Right cardiac atrium (tissue), 5 donors: ENCODE measurements at regions not wholly inside any gene's neighbourhood (a gene's known extent, or its start where the extent isn't known, plus 50 kb on each side); places are given as distances from the start of the nearest gene placed in this dataset.
"Not testable (repeated sequence)": the region's sequence is repeated elsewhere in the genome, so short reads cannot be mapped to it uniquely, and the experiment has no call there.

ENCODE experiments used
- ATAC-seq, 2 donors: fragments of 200-7000 bp; cut with Tn5 transposase; one replicate each; pipeline versions ENCODE4 v1.8.0 to v1.9.1; 2020; ENCODE audit warnings: moderate library complexity in 2 of 2, mild to moderate bottlenecking in 1 of 2
- DNase-seq, 3 donors: peaks; one replicate each; pipeline ENCODE4 v3.0.0-alpha.2; 2020
- H3K27ac ChIP-seq: one replicate; pipeline ENCODE4 v1.5.1; 2013; ENCODE audit warnings: mild to moderate bottlenecking, low read length, control low read depth, moderate library complexity
- H3K27me3 ChIP-seq: one replicate; pipeline ENCODE4 v1.6.1; 2013; ENCODE audit not compliant: control insufficient read depth, insufficient read depth
- H3K4me1 ChIP-seq: one replicate; pipeline ENCODE4 v1.6.1; 2013; ENCODE audit warnings: low read length; ENCODE audit not compliant: control insufficient read depth, insufficient read depth
- H3K4me3 ChIP-seq: one replicate; pipeline ENCODE4 v1.5.1; 2013; ENCODE audit warnings: low read length, control low read depth
- H3K9me3 ChIP-seq: one replicate; pipeline ENCODE4 v1.6.1; 2013; ENCODE audit warnings: low read length; ENCODE audit not compliant: control insufficient read depth
- WGBS: extraction: QIAGEN DNeasy Blood & Tissue Kit; methylation state at CpG from one replicate; pipeline ENCODE4 v1.1.7; 2013; 5-methylcytosine and 5-hydroxymethylcytosine counted together
- intact Hi-C, 4 donors: fragments of 100-400 bp; cut with DNase I; formaldehyde crosslinking; loops; one replicate each; pipeline versions ENCODE4 v1.11.0 to v1.14.0; 2022 to 2023
- donor health status: healthy with polysubstance abuse.
- donor health status: DM: no; HTN: yes; CAD: no.
- donor health status: DM: no; HTN: no; CAD: no.
- donor health status: DM: no; HTN: yes; CAD: no; lungs with severe emphysema.
- donor health status: DM: yes; HTN: yes; CAD: no.

DNA sequence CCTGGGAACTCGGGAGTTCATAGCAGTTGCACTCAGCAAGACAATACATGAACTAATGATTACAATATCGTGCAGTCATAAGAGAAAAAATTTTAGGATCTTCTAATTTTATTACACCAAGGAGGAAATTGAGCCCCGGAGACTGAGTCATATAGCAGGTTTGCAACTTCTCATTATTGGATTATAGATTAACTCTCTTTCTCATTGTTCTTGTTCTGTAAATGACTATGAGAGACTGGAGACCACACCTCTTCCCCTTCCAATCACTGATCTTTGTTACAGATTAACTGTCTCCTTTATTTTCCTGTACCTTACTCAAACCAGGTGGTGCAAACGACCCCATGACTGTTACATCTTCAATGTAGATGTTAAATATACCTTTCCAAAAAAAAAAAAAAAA lies 435.8 kb upstream of the DDX18 start:
- ATAC-seq (no peak), DNase-seq (no peak)
- Histone ChIP-seq H3K27me3 (no peaks in the 10 kb centered on the region), H3K9me3 (no peaks in the 10 kb centered on the region), H3K4me3 (no peak overlapping the region), H3K27ac (no peak overlapping the region), H3K4me1 (no peaks in the 10 kb centered on the region)
- intact Hi-C loops, result no loop called here
- 52% methylated on average over 4 of the region's 4 CpGs for WGBS

DNA sequence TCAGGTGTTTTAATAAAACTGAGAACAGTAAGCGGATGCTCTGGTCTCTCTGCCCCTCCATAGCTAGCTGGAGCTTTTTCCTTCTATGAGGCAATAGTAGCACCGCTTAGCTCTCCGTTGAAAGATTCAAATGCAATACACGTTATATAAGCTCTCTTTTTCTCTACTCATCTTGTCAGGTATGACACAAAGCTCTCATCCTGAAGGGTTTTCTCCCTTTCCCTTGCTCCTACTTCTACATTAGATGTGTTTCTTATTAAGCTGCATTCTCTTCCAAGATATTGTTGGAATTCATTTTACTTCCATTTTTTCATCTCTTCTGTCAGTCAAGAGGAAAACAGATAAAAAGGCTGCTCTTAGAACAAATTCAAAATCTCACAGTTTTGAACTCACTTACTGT lies 434.6 kb upstream of the DDX18 start:
- 84% methylated on average over 4 of the region's 4 CpGs for WGBS
- H3K27ac ChIP-seq, result no peak overlapping the region
- H3K4me1 ChIP-seq, result no peaks in the 10 kb centered on the region
- intact Hi-C loops, result no loop called here
- ATAC-seq (no peak), DNase-seq (no peak)
- H3K27me3 ChIP-seq, result no peaks in the 10 kb centered on the region
- H3K9me3 ChIP-seq, result no peaks in the 10 kb centered on the region
- no peak overlapping the region for H3K4me3 ChIP-seq

DNA sequence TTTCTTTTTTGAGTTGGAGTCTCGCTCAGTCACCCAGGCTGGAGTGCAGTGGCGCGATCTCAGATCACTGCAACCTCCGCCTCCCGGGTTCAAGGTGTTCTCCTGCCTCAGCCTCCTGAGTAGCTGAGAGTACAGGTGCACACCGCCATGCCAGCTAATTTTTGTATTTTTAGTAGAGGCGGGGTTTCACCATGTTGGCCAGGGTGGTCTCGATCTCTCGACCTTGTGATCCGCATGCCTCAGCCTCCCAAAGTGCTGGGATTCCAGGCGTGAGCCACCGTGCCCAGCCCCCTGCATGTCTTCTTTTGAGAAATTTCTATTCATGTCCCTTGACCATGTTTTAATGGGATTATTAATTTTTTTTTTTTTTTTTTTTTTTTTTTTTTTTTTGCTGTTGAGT lies 430.5 kb upstream of the DDX18 start:
- H3K27me3 ChIP-seq, intact Hi-C loops: not testable (repeated sequence)

DNA sequence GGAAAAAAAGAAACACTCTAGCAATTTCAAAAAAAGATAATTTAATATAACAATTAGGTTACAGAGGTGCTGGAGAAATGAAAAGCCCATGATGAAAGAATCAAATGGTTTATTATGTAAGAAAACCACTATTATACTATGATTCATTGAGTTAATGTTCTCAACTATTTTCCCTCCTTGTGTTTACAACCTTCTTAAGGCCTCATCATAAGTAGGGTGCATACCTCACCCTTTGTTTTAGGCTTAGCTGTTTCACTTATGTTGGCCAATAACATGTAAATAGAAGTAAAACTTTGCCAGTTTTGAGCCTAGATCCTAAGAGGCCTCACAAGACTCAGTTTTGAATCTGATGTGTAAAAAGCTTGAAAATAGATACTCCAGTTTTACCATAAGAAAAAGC lies 418.3 kb upstream of the DDX18 start:
- intact Hi-C loops, result no loop called here
- H3K27me3 ChIP-seq, result no peaks in the 10 kb centered on the region
- no peaks in the 10 kb centered on the region for H3K9me3 ChIP-seq
- H3K4me3 ChIP-seq, result no peak overlapping the region
- no peak overlapping the region for H3K27ac ChIP-seq
- DNase-seq (no peak), ATAC-seq (no peak)
- no peaks in the 10 kb centered on the region for H3K4me1 ChIP-seq

More for the DNA sequence above, 430.5 kb upstream of the DDX18 start:
- H3K4me3 ChIP-seq, ATAC-seq, H3K27ac ChIP-seq, H3K9me3 ChIP-seq, H3K4me1 ChIP-seq: not testable (repeated sequence)
- DNase-seq, result peak in 1 of 3 donors; percentile 36
- 94% methylated on average over 12 of the region's 12 CpGs for WGBS

DNA sequence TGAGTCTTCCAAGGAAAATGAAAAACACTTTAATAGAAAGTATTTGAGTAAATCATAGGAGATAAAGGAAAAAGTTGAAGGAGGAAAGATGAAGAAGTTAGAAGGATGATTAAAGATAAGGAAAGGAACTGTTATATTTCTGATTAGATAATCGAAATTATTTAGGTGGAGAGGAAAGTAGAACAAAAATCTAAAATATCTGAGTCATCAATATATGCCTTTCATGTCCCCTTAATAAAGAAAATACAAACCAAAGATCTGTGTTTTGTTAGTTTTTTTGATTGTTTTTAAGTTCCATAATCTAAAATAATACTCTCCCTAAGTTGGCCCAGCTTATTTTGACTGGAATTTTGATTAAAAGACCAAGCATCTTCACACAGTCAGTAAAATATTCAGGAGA lies 412.9 kb upstream of the DDX18 start:
- intact Hi-C loops, result no loop called here
- 43% methylated on average over 1 of the region's 1 CpG for WGBS
- no peaks in the 10 kb centered on the region for H3K4me1 ChIP-seq
- no peak overlapping the region for H3K4me3 ChIP-seq
- H3K27me3 ChIP-seq, result no peaks in the 10 kb centered on the region
- ATAC-seq (no peak), DNase-seq (no peak)
- no peaks in the 10 kb centered on the region for H3K9me3 ChIP-seq
- H3K27ac ChIP-seq, result no peak overlapping the region

DNA sequence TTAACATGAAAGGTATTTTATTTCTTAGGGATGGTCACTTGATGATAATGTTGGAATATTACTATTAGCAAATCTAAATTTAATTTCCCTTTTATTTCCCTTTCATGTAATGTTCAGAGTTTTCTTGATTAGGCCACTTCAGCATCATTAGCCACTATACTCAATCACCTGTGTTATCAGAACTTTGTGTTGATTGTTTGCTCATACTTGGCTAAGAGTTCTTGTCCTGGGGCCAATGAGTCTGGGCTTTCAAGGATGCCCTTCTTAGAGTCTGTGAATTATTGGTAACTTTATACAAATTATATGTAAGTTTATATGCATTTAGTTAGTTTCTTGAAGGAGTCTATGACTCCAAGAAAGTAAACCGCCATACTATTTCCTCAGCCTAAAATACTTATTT lies 408.0 kb upstream of the DDX18 start:
- no peaks in the 10 kb centered on the region for H3K9me3 ChIP-seq
- no peak for ATAC-seq
- DNase-seq, result no peak
- WGBS, result 92% methylated on average over 1 of the region's 1 CpG
- no peak overlapping the region for H3K27ac ChIP-seq
- H3K4me1 ChIP-seq, result no peaks in the 10 kb centered on the region
- H3K4me3 ChIP-seq, result no peak overlapping the region
- intact Hi-C loops, result no loop called here
- no peaks in the 10 kb centered on the region for H3K27me3 ChIP-seq

DNA sequence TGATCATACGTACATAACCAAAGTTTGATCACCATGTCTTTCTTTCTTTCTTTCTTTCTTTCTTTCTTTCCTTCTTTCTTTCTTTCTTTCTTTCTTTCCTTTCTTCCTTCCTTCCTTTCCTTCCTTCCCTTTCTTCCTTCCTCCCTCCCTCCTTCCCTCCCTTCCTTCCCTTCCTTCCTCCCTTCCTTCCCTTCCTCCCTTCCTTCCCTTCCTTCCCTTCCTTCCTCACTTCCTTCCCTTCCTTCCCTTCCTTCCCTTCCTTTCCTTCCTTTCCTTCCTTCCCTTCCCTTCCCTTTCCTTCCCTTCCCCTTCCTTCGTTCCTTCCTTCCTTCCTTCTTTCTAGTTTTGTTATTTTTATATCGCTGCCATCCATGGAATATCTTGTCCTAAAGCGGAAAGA lies 406.7 kb upstream of the DDX18 start:
- ATAC-seq (no peak), DNase-seq (no peak)
- no peak overlapping the region for H3K27ac ChIP-seq
- no peaks in the 10 kb centered on the region for H3K9me3 ChIP-seq
- intact Hi-C loops, result no loop called here
- no peak overlapping the region for H3K4me3 ChIP-seq
- WGBS, result 72% methylated on average over 4 of the region's 4 CpGs
- H3K4me1 ChIP-seq, result no peaks in the 10 kb centered on the region
- H3K27me3 ChIP-seq, result no peaks in the 10 kb centered on the region

DNA sequence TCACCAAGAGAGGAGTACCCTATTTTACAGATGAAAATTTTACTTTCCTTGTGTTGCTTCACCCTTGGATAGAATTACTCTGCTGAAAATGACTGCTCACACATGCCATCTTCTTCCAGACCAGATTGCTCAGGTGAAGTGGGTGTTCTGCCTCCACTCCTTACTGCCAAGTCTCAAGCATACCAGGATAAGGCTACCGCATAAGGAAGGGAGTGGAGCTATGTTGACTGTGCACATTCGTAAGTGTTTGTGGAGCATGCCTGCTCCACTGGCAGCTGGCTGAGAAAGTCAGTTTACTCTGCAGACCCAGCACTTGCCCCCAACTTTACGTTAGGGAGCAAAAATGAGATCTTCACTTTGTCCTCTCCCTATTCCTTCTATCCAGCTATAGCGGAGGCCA lies 405.0 kb upstream of the DDX18 start:
- no peak overlapping the region for H3K27ac ChIP-seq
- ATAC-seq (no peak), DNase-seq (no peak)
- H3K4me3 ChIP-seq, result no peak overlapping the region
- H3K4me1 ChIP-seq, result no peaks in the 10 kb centered on the region
- H3K9me3 ChIP-seq, result no peaks in the 10 kb centered on the region
- intact Hi-C loops, result no loop called here
- no peaks in the 10 kb centered on the region for H3K27me3 ChIP-seq
- 85% methylated on average over 4 of the region's 4 CpGs for WGBS

DNA sequence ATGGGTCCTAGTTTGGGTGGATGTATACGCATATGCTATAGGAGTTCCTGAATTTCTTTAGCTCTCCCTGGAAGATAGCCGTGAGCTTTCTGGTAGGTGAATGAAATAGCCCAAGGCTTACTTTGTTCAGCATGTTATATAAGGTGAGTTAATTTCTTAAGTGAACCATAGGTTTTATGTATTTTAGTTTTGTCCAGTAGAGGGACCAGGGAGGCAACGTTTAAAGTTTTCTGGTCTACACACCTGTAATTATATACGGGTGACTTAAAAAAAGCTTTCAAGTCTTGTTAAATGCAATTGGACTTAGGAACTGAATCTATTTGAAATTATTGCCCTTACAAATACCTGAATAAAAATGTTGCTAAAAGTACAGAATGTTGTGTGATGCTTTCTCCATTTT lies 402.5 kb upstream of the DDX18 start:
- Histone ChIP-seq H3K4me1 (no peaks in the 10 kb centered on the region), H3K9me3 (no peaks in the 10 kb centered on the region), H3K27ac (no peak overlapping the region), H3K27me3 (no peaks in the 10 kb centered on the region), H3K4me3 (no peak overlapping the region)
- ATAC-seq (no peak), DNase-seq (no peak)
- 59% methylated on average over 4 of the region's 4 CpGs for WGBS
- intact Hi-C loops, result no loop called here

DNA sequence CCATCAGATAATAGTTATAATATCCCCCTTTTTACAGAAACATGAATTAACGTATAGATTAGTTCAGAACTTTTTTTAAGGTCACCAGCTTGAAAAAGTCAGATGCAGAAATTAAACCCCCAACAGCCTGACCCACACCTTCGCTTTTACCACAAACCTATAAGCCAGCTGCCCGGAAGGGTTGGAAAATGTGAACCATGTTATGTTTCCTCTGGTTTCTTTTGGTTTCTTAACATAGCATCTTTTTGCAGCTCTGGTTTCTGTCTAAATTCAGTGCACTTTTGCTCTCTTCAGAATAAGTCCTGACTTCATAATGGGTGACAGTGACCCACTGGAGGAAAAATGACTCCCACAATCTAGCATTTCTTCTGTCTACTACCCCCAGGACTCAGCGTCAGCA lies 381.7 kb upstream of the DDX18 start:
- Histone ChIP-seq H3K4me3 (no peak overlapping the region), H3K27ac (no peak overlapping the region), H3K9me3 (no peaks in the 10 kb centered on the region), H3K4me1 (no peaks in the 10 kb centered on the region), H3K27me3 (no peaks in the 10 kb centered on the region)
- DNase-seq (no peak), ATAC-seq (no peak)
- 84% methylated on average over 4 of the region's 4 CpGs for WGBS
- intact Hi-C loops, result no loop called here

DNA sequence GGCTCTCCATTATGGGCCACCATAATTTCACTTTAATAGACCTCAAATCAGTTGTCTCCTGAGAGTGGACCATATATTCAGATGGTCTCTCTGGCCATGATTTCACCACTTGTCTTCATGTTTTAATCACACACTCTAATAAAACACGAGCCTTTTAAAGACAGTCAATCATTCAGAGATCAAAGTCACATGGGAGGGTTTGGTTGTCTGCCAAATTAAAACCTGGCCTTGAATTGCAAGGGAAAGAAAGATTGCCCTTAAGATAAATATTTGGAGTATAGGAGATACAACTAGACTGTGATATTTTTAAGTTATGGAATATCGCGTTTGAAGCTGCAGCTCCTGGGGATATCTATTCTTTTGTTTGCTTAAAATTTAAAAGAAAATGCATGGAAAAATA lies 377.8 kb upstream of the DDX18 start:
- intact Hi-C loops, result no loop called here
- Histone ChIP-seq H3K27me3 (no peaks in the 10 kb centered on the region), H3K9me3 (no peaks in the 10 kb centered on the region), H3K27ac (no peak overlapping the region), H3K4me3 (no peak overlapping the region), H3K4me1 (no peaks in the 10 kb centered on the region)
- DNase-seq (no peak), ATAC-seq (no peak)
- WGBS, result 74% methylated on average over 3 of the region's 3 CpGs

DNA sequence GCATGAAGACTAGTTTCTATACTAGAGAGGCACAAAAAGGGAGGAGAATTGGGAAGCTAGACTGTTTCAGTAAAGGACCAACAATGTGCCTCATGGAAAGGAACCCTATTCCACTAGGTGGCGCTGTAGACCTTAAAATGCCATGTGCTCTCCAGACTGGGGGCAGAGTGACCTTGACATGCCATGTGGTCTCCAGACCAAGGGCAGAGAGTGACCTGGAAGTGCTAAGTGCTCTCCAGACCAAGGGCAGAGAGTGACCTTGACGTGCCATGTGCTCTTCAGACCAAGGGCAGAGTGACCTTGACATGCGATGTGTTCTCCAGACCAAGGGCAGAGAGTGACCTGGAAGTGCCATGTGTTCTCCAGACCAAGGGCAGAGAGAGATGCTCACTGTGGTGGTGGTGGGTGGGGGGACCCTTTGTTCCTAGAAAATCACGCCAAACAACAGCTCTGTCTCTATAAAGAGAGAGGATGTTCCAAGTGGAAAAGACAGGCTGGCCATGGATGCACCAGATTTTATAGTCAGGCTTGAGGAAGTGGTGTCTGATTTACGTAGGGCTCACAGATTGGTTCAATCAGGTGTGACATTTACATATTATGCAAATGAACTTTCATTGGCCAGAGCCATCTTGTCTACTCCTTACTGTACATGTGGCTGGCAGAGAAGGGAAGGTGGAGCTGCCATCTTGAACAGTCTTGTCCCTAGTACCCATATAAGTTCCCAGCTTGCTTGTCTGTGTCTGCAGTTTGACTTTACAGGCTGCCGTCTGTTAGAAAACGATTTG lies 344.0 kb upstream of the DDX18 start:
- no peak for DNase-seq
- no peaks in the 10 kb centered on the region for H3K4me1 ChIP-seq
- no peaks in the 10 kb centered on the region for H3K9me3 ChIP-seq
- no peak for ATAC-seq
- H3K4me3 ChIP-seq, result no peak overlapping the region
- H3K27ac ChIP-seq, result no peak overlapping the region
- 64% methylated on average over 7 of the region's 7 CpGs for WGBS
- intact Hi-C loops, result loop anchor here in 1 of 4 donors (5.0 kb wide), 1 partner anchor 317 kb away; no protein-coding TSS in a partner anchor
- H3K27me3 ChIP-seq, result no peaks in the 10 kb centered on the region
